HG03575 (cell line): ENCODE measurements at regions not wholly inside any gene's neighbourhood (a gene's known extent, or its start where the extent isn't known, plus 50 kb on each side); places are given as distances from the start of the nearest gene placed in this dataset.

Source experiments
- ATAC-seq: cut with Tn5 transposase; IDR thresholded peaks from one replicate; pipeline ENCODE4 v1.9.1; 2021; ENCODE audit not compliant: unreplicated experiment, insufficient number of reproducible peaks, low FRiP score; ENCODE audit errors: extremely low read depth

DNA sequence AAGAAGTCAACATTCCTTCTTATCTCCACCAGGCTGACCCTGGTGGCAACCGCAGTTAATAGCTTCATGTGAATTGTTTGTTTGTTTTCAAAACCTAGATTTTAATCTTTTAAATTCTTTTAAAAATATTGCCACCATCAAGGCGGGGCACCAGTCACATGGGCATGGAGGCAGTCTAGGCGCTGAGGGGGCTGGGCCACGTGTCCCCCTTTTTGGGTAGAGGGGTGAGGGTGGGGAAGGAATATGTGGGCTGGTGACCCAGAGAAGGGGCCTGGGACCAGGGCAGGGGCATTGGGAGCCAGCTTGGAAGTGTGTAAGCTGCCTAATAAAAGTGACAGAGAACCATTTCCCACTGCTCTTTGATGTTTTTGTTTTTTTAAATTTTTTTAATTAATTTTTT, 147.3 kb downstream of the GADD45G start:
- no peak for ATAC-seq

DNA sequence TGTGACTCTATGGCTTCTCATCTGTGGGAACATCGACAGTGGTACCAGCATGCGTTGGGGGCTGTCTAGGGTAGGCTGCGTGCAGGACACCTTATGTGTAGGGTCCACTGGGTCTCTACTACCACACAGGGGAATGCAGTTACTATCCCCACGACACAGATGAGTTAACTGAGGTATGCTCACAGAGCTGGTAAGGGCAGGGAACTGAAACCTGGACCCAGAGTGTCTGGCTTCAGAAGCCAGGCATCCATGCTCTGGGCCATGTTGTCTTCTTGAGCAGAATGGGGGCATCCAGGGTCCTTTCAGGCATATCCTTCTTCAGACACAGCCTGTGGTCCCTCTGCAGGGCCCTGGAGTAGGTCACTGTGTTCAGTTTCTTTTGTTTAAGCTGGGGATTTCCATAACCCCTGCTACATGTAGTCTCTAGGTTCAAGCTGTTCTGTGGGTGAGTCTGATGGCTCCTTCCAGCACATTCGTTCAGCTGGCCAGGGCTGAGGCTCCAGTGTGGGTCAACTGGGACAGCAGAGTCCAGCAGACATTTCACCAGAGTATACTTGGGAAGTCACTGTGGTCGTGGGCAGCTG, 148.8 kb downstream of the GADD45G start:
- ATAC-seq = no peak

- no peak for ATAC-seq
Measured at GRCh38 chr9:89754193-89754592, 149.4 kb downstream of the GADD45G start.

DNA sequence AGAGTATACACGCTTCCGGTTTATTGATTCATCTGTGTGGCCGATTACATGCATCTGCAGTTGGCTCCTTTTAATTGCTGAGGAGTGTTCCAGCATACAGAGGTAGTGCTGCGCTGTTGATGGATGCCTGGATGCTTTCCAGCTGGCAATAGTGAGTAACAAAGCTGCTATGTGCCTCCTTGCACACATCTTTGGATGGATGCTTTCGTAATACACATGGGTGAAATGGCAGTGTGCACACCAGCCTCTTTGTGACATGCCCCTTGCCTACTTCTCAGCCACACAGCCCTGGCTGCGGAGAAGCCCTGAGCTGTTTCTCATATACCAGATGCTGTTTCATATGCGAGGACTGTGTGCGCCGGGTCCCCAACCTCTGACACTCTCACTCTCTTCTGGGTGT, 151.0 kb downstream of the GADD45G start:
- ATAC-seq = no peak

DNA sequence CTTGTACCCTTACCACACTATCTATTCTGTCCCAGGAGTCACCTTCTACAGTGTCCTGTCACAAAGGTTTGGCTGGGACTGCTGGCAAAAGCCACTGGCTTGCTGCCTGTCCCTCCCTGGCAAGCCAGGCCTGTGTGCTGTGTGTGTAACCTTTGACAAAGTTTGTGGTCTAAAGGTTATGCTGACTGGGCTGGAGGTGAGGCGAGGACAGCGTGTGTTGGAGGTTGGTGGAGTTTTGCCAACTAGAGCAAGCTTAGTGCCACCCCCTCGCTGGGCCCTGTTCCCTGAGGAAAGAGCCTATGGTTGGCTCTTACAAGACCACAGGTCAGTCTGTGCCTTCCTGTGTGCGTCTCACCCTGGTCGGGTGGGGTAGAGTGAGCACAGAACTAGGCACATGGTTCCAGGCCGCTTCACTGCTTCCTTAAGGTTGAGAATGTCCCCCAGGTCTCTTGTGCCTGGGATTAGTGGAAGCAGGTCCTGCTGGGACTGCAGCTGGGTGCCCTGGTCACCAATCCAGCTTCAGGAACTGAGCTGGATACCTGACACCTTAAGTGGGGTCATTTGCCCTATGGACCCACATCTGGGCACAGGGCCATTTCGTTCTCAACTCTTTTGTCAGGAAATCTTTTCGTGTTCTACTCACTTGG, 152.2 kb downstream of the GADD45G start:
- ATAC-seq = no peak

DNA sequence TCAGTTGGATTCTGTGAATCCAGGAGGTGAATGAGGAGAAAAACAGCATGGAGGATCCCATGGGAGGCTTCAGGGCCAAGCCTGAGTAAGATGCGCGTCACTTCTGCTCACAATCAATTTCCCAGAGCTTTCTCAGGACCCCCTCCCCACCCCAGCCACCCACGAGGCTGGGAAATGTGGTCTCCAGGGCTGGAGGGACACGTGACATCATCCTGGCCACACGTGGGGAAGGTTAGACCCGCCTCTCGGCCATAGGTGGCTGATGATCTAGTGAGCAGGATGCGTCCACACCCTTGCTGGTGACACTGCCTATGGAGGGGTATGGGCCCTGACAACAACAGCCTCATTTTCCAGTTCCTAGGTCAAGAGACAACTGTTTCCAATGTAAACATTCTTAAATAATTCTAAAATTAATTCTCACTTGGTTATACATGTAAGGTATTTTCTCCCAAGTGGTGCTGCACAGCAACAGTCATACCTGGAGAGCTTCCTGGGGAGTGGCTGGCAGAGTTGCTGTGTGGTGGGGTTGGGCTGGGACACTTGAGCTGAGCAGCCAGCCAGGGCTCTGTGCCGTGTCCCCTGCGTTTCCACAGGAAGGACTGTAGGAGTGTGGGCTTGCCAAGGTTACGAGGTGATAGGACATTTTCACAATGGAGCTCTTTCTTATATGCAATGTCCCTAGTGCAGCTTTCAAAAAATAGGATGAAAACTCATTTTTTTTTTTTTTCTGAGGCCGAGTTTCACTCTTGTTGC, 153.1 kb downstream of the GADD45G start:
- no peak for ATAC-seq

DNA sequence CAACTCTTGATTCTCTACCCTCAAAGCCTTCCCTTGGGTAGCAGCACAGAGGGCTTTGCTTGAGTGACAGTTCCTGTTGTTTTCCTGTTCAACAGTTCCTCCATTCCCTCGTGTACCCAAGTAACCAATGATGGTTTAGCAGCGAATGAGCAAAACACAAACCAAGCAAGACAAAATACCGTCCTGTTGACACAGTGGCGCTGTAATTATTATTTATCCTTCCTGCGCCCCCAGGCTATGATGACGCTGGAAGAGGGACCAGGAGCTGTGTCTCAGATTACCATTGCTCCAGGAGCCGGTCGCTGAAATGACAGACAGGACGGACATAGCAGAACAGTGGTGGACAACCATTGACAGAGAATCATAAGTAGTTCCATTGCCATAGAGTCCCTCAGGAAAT, 154.8 kb downstream of the GADD45G start:
- ATAC-seq = no peak

DNA sequence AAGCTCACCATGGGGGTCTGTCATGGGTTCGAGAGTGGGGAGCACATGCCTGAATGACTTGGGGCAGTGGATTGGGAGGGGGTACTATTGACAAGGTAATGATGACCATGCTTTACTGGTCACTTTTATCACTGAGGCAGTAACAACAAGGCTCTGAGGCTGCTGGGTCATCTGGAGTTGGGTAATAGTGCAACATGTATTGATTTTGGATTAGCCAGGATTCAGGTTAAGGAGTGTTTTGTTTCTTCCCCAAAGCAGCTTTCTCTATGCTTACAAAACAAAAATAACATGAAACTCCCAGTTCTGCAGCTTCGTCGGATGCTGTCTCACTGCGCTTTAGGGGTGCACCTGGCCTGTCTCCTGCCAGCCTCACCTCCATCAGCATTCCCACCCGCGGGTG, 155.3 kb downstream of the GADD45G start:
- ATAC-seq = no peak

GRCh38 chr9:89764217-89764616, 159.4 kb downstream of the GADD45G start:
- no peak for ATAC-seq

GRCh38 chr9:89765211-89765946, 160.6 kb downstream of the GADD45G start:
- no peak for ATAC-seq

GRCh38 chr9:89766991-89767390, 162.2 kb downstream of the GADD45G start:
- ATAC-seq = no peak

DNA sequence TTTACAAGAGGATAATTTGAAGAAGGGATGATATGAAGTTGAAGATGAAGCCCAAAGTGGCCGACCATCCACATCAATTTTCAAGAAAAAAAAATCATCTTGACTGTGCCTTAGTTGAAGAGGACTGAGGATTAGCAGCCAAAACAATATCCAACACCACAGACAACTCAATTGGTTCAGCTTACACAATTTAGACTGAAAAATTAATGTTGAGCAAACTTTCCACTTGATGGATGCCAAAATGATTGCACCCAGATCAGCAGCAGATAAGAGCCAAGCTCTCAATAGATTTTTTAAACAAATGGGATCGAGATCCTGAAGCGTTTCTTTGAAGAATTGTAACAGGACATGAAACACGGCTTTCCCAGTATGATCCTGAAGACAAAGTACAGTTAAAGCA, 163.2 kb downstream of the GADD45G start:
- no peak for ATAC-seq

DNA sequence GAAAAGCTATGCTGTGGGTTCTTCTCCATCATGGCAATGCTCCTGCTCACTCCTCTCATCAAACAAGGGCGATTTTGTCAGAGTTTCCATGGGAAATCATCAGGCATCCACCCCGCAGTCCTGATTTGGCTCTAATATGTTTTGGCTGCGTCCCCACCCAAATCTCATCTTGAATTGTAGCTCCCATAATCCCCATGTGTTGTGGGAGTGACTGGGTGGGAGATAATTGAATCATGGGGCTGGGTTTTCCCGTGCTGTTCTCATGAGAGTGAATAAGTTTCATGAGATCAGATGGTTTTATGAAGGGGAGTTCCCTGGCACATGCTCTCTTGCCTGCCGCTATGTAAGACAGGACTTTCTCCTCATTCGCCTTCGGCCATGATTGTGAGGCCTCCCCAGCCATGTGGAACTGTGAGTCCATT, 163.8 kb downstream of the GADD45G start:
- no peak for ATAC-seq

GRCh38 chr9:89770531-89771174, 165.8 kb downstream of the GADD45G start:
- ATAC-seq = no peak

- no peak for ATAC-seq
Measured at GRCh38 chr9:89771205-89771604, 166.4 kb downstream of the GADD45G start.

- ATAC-seq = no peak
Measured at GRCh38 chr9:89773170-89773569, 168.4 kb downstream of the GADD45G start.

- ATAC-seq = no peak
Measured at GRCh38 chr9:89774858-89775370, 170.1 kb downstream of the GADD45G start.

GRCh38 chr9:89775641-89776040, 170.8 kb downstream of the GADD45G start:
- no peak for ATAC-seq
